ENCODE measurements at regions not wholly inside any gene's neighbourhood (a gene's known extent, or its start where the extent isn't known, plus 50 kb on each side); places are given as distances from the start of the nearest gene placed in this dataset.

GRCh38 chrX:11953615-11954014 lies 184.7 kb upstream of the FRMPD4 start:
- Histone ChIP-seq H3K4me3 (replicated peaks in 1 of 3; ENCODE audit: insufficient read depth in 1 of 3, low read depth in 2 of 3, low read length in 3 of 3) (no peak overlapping the region), H3K4me1 (ENCODE audit: insufficient read depth, low read length) (no peaks in the 10 kb centered on the region), H3K79me2 (ENCODE audit: insufficient read depth, low read length) (no peaks in the 10 kb centered on the region), H4K20me1 (ENCODE audit: insufficient read depth, low read length) (no peaks in the 10 kb centered on the region), H3K9ac (ENCODE audit: insufficient read depth, low read depth, low read length) (no peak overlapping the region), H3K27me3 (ENCODE audit: control insufficient read depth in 1 of 2, insufficient read depth in 2 of 2, low read length in 2 of 2) (no peaks in the 10 kb centered on the region), H3K9me3 (ENCODE audit: low read length) (no peaks in the 10 kb centered on the region), H3K27ac (ENCODE audit: extremely low read length, insufficient read depth, low read length) (no peak overlapping the region), H3K36me3 (replicated peaks in 1 of 2; ENCODE audit: control insufficient read depth in 1 of 2, insufficient read depth in 2 of 2, low read length in 2 of 2) (no peaks in the 10 kb centered on the region), H2AFZ (ENCODE audit: low read length) (no peak overlapping the region), H3K4me2 (ENCODE audit: low read depth, low read length) (no peak overlapping the region)
- no TSS peak for BruUV-seq (replicated peaks)
- in situ Hi-C loops (cut with HindIII; ENCODE audit: extremely low pct_ligation_motif_present, low pct_unique_long_range_greater_than_20kb) = no loop called here
- ChIA-PET POLR2A (no interaction called here), CTCF (ENCODE audit: low intra/inter-chr PET ratio, low total read pairs) (no interaction called here)
- no peak for DNase-seq (ENCODE audit: low spot score)
- intact Hi-C loops (cut with micrococcal nuclease; ENCODE audit: unreplicated experiment) = no loop called here
- no peak for FAIRE-seq
- TF ChIP-seq ZNF552 (CRISPR knock-in tag; IDR thresholded peaks at IDR 0.05; ENCODE audit: borderline replicate concordance) = no peak
- 42% methylated on average over 2 of the region's 2 CpGs for WGBS (ENCODE audit: low lambda C conversion rate)
- no peak for ATAC-seq

GRCh38 chrX:11954176-11954575 lies 184.1 kb upstream of the FRMPD4 start:
- Histone ChIP-seq H2AFZ (ENCODE audit: low read length) (no peak overlapping the region), H3K27ac (ENCODE audit: extremely low read length, insufficient read depth, low read length) (no peak overlapping the region), H4K20me1 (ENCODE audit: insufficient read depth, low read length) (no peaks in the 10 kb centered on the region), H3K79me2 (ENCODE audit: insufficient read depth, low read length) (no peaks in the 10 kb centered on the region), H3K36me3 (replicated peaks in 1 of 2; ENCODE audit: control insufficient read depth in 1 of 2, insufficient read depth in 2 of 2, low read length in 2 of 2) (no peaks in the 10 kb centered on the region), H3K27me3 (ENCODE audit: control insufficient read depth in 1 of 2, insufficient read depth in 2 of 2, low read length in 2 of 2) (no peaks in the 10 kb centered on the region), H3K9me3 (ENCODE audit: low read length) (no peaks in the 10 kb centered on the region), H3K4me3 (replicated peaks in 1 of 3; ENCODE audit: insufficient read depth in 1 of 3, low read depth in 2 of 3, low read length in 3 of 3) (no peak overlapping the region), H3K4me2 (ENCODE audit: low read depth, low read length) (no peak overlapping the region), H3K9ac (ENCODE audit: insufficient read depth, low read depth, low read length) (no peak overlapping the region), H3K4me1 (ENCODE audit: insufficient read depth, low read length) (no peaks in the 10 kb centered on the region)
- ChIA-PET CTCF (ENCODE audit: low intra/inter-chr PET ratio, low total read pairs) (no interaction called here), POLR2A (no interaction called here)
- no peak for FAIRE-seq
- DNase-seq (ENCODE audit: low spot score) = no peak
- 3% methylated on average over 3 of the region's 3 CpGs for WGBS (ENCODE audit: low lambda C conversion rate)
- intact Hi-C loops (cut with micrococcal nuclease; ENCODE audit: unreplicated experiment) = no loop called here
- TF ChIP-seq, protein P1, sequence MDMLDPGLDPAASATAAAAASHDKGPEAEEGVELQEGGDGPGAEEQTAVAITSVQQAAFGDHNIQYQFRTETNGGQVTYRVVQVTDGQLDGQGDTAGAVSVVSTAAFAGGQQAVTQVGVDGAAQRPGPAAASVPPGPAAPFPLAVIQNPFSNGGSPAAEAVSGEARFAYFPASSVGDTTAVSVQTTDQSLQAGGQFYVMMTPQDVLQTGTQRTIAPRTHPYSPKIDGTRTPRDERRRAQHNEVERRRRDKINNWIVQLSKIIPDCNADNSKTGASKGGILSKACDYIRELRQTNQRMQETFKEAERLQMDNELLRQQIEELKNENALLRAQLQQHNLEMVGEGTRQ (IDR thresholded peaks at IDR 0.05; ENCODE audit: low read depth, low read length) = no peak
- TF ChIP-seq, protein P1 (CRISPR knock-in tag; IDR thresholded peaks at IDR 0.05; ENCODE audit: borderline replicate concordance) = no peak
- TF ChIP-seq FUBP1 (CRISPR knock-in tag; IDR thresholded peaks at IDR 0.05; ENCODE audit: borderline replicate concordance) (no peak), ZBTB44 (CRISPR knock-in tag; IDR thresholded peaks at IDR 0.05) (no peak), ZNF260 (CRISPR knock-in tag; IDR thresholded peaks at IDR 0.05; ENCODE audit: borderline replicate concordance, low read depth) (no peak), ZNF547 (CRISPR knock-in tag; IDR thresholded peaks at IDR 0.05) (no peak), IRX3 (CRISPR knock-in tag; IDR thresholded peaks at IDR 0.05; ENCODE audit: borderline replicate concordance, low read depth) (no peak), NFATC3 (CRISPR knock-in tag; IDR thresholded peaks at IDR 0.05) (no peak), THRA (CRISPR knock-in tag; IDR thresholded peaks at IDR 0.05; ENCODE audit: borderline replicate concordance) (no peak)
- in situ Hi-C loops (cut with HindIII; ENCODE audit: extremely low pct_ligation_motif_present, low pct_unique_long_range_greater_than_20kb) = no loop called here
- no peak for ATAC-seq
- BruUV-seq (replicated peaks) = no TSS peak

Measured in HepG2 (cell line).